ENCODE measurements at regions not wholly inside any gene's neighbourhood (a gene's known extent, or its start where the extent isn't known, plus 50 kb on each side); places are given as distances from the start of the nearest gene placed in this dataset.

DNA sequence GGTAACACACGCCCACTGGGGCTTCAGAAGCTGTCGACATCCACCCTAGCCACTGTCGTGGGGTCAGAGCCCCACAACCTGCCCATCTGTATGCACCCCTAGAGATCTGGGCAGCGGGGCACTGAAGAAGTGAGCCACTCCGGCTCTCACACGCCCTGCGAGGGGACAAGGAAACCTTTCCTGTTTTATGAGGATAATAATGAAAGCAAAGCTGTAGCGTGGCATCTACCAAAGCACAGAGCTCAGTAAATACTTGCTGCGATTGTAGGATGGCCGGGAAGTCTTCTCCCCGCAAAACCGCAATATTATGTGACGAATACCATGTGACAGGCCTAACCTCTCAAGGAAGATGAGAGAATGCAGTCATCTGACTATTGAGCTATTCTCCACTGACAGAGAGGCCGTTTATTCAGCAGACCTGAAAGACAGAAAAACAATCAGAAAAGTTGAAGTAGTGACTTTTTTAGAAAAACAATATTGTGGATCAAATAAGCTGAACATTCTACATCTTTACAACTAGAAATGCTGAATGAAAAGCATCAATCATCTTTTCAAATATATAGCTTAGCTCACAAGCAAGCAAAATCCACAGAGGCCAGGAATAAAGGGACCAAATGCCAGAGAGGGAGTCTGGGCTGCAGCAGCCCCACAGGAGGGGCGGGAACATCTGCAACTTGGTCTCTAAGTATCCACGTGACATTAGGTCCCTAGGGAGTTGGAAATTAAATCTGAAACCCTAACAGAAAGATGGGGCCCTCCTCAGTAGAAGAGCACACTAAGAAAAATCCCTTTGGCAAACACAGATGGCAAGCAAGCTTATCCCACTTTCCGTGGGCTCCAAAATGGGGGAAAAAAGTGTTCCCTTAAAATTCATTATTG is 207.8 kb downstream of the TTLL2 start:
- no peak for DNase-seq
- H3K27ac ChIP-seq = no peak overlapping the region
- no peaks in the 10 kb centered on the region for H3K9me3 ChIP-seq
- intact Hi-C loops (cut with DNase I; ENCODE audit: low total_unique reads) = no loop called here
- H3K4me1 ChIP-seq = no peaks in the 10 kb centered on the region
- no peak overlapping the region for H3K4me3 ChIP-seq
- H3K27me3 ChIP-seq = peaks cover 0 to 7% of the 10 kb centered on the region in 2 donors
- TF ChIP-seq, protein P1, sequence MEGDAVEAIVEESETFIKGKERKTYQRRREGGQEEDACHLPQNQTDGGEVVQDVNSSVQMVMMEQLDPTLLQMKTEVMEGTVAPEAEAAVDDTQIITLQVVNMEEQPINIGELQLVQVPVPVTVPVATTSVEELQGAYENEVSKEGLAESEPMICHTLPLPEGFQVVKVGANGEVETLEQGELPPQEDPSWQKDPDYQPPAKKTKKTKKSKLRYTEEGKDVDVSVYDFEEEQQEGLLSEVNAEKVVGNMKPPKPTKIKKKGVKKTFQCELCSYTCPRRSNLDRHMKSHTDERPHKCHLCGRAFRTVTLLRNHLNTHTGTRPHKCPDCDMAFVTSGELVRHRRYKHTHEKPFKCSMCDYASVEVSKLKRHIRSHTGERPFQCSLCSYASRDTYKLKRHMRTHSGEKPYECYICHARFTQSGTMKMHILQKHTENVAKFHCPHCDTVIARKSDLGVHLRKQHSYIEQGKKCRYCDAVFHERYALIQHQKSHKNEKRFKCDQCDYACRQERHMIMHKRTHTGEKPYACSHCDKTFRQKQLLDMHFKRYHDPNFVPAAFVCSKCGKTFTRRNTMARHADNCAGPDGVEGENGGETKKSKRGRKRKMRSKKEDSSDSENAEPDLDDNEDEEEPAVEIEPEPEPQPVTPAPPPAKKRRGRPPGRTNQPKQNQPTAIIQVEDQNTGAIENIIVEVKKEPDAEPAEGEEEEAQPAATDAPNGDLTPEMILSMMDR (IDR thresholded peaks at IDR 0.05) = no peak
- H3K36me3 ChIP-seq = no peaks in the 10 kb centered on the region

DNA sequence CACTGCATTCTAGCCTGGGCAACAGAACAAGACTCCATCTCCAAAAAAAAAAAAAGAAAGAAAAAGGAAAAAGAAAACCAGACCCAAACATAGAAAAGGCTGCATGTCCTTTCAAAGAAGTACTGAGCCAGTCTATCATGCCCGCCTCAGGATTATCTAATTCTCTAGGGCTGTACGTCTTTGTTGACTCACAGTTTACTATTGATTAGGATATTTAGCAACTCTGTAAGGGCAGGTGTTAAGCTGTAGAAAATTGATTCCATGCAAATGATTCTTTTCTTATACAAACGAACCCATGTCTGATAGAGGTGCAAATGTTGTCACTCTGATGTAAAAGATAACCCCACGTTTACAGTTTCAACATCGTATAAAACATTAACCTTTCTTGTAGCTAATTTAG is 209.0 kb downstream of the TTLL2 start:
- Histone ChIP-seq H3K4me3 (no peak overlapping the region), H3K4me1 (no peaks in the 10 kb centered on the region), H3K36me3 (no peaks in the 10 kb centered on the region), H3K27ac (no peak overlapping the region), H3K9me3 (no peaks in the 10 kb centered on the region), H3K27me3 (peaks cover 0 to 7% of the 10 kb centered on the region in 2 donors)
- TF ChIP-seq, protein P1 (IDR thresholded peaks at IDR 0.05) = no peak
- DNase-seq = no peak
- intact Hi-C loops (cut with DNase I; ENCODE audit: low total_unique reads) = no loop called here

DNA sequence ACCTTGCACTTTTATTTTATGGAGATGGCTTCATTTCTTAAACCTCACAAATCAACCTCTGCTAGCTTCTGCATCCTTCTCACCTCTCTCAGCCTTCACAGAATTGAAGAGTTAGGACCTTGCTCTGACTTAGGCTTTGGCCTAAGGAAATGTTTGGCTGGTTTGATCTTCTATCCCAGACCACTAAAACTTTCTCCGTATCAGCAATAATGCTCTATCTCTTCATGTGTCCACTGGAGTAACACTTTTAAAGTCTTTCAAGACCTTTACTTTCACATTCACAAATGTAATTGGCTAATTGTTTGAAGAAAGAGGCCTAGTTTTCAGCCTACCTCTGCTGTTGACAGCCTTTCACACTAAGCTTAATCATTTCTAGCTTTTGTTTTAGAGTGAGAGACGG is 212.9 kb downstream of the TTLL2 start:
- H3K36me3 ChIP-seq = no peaks in the 10 kb centered on the region
- DNase-seq = no peak

DNA sequence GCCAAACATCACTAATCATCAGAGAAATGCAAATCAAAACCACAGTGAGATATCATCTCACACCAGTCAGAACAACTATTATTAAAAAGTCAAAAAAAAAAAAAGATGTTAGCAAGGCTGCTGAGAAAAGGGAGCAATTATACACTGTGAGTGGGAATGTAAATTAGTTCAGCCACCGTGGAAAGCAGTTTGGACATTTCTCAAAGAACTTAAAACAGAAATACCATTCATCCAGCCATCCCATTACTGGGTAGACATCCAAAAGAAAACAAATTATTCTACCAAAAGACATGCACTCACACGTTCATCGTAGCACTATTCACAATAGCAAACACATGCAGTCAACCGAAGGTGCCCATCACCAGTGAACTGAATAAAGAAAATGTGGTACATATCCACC is 213.9 kb downstream of the TTLL2 start:
- no peak overlapping the region for H3K27ac ChIP-seq
- H3K4me1 ChIP-seq = peaks cover 0 to 21% (median 6%) of the 10 kb centered on the region in 4 donors
- no peak for DNase-seq
- H3K4me3 ChIP-seq = no peak overlapping the region
- H3K27me3 ChIP-seq = no peaks in the 10 kb centered on the region
- H3K36me3 ChIP-seq = no peaks in the 10 kb centered on the region
- no peaks in the 10 kb centered on the region for H3K9me3 ChIP-seq
- TF ChIP-seq, protein P1 (IDR thresholded peaks at IDR 0.05) = no peak
- intact Hi-C loops (cut with DNase I; ENCODE audit: low total_unique reads) = no loop called here

More for the DNA sequence above, 212.9 kb downstream of the TTLL2 start:
- peaks cover 0 to 13% (median 0%) of the 10 kb centered on the region in 4 donors for H3K4me1 ChIP-seq
- H3K27me3 ChIP-seq = no peaks in the 10 kb centered on the region
- no peaks in the 10 kb centered on the region for H3K9me3 ChIP-seq
- no peak overlapping the region for H3K4me3 ChIP-seq
- intact Hi-C loops (cut with DNase I; ENCODE audit: low total_unique reads) = no loop called here
- TF ChIP-seq, protein P1 (IDR thresholded peaks at IDR 0.05) = no peak
- H3K27ac ChIP-seq = no peak overlapping the region

DNA sequence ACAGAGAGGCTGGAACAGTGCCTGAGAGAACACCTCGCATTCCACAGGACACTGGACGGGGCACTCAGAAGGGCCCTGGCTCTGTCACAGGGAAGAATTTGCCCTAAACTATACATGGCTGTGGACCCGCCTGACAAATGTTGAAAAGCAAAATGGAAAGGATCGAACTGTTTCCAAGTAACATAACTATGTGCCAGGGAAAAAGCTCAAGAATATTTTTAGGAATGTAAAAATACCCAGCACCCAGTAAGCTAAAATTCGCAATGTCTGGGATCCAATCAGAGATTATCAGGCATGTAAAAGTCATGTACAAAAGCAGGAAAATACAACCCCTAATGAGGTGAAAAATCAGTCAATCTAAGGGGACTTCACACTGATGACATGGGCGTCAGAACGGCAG is 215.9 kb downstream of the TTLL2 start:
- Histone ChIP-seq H3K27me3 (no peaks in the 10 kb centered on the region), H3K36me3 (no peaks in the 10 kb centered on the region), H3K27ac (peak overlapping the region; percentile 58 to 72), H3K4me1 (peaks cover 0 to 35% (median 8%) of the 10 kb centered on the region in 4 donors), H3K9me3 (no peaks in the 10 kb centered on the region), H3K4me3 (peak overlapping the region in 1 of 2 donors; percentile 15)
- intact Hi-C loops (cut with DNase I; ENCODE audit: low total_unique reads) = no loop called here
- TF ChIP-seq, protein P1 (IDR thresholded peaks at IDR 0.05) = no peak
- no peak for DNase-seq
